Fibroblast of skin of abdomen (primary cell): ENCODE measurements at regions not wholly inside any gene's neighbourhood (a gene's known extent, or its start where the extent isn't known, plus 50 kb on each side); places are given as distances from the start of the nearest gene placed in this dataset.

Experiments
- DNase-seq: peaks from one replicate; pipeline ENCODE4 v3.0.0-alpha.2; 2013

DNA sequence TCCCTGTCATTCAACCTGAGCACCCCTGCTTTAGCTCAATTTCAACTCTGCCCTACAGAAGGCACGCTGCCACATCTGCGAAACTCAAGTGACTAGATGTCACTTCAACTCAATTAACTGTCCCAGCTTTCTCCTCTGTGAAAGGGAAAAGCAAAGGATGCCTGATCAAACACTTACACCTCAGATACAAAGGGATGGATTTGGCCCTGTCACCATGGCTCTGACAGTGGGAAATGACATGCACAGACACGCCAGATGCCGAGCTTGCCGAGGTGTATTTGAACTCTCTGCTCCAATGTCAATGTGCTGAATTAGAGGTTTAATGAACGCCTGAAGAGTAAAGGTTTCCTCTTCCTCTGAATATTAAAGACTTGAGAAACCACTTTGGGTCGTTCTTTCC lies 481.1 kb downstream of the CBLN2 start:
- DNase-seq, result no peak

DNA sequence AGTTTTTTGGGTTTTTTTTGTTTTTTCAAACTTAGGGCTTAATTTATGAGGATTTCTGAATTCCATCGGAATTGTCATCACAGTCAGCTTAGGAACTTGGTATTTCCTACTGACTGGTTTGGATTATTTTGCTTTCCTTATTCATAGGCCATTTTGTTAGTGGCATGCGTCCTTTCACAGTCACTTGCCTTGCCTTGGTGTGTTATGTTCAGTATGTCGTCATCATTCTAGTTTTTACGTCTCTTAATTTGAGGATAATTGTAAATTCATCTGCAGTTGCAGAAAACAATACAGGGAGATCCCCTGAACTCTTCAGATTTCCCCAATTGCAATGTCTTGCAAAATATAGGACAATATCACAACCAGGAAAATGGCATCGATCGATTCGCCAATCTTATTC lies 485.3 kb downstream of the CBLN2 start:
- DNase-seq, result no peak

DNA sequence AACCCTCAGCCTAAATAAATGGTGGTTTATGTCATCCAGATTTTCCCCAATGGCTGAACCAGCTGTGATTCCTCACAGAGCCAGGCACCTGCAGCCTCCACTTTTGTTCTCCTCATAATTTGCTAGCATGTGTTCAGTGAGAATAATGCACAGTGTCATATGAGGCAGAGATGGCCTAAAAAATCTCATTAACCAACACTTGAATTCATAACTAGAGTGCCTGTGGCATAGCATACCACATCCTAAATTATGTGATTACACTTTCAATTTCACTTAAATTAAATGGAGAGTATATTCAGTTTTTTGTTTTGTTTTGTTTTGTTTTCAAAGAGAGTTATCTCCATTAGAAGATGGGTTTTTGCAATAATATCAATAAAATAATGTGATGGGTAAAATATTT lies 488.0 kb downstream of the CBLN2 start:
- no peak for DNase-seq

DNA sequence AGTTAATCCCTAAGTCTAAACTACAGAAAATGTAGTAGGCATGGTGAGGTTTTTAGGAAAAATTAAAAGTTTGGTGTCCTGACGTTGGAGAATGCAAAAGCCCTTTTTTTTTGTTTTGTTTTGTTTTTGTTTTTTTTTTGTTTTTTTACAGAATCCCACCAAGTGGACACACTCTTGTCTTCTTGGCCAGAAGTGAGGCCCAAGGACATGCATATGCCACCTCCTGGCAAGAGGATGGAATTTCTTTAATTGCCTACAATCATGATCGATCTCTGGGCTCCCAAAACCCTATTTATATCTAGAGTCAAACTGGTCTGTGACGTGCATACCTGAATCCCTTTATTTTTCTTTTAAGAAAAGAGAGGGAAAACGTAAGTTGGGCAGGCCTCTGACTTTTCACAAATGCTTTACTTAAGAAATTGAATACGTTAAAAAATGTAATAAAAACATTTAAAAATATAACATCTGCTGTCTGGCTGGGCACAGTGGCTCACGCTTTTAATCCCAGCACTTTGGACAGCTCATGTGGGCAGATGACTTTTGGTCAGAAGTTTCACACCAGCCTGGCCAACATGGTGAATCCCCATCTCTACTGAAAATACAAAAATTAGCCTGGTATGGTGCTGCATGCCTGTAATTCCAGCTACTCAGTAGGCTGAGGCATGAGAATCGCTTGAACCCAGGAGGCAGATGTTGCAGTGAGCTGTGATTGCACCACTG lies 502.7 kb downstream of the CBLN2 start:
- DNase-seq, result no peak

DNA sequence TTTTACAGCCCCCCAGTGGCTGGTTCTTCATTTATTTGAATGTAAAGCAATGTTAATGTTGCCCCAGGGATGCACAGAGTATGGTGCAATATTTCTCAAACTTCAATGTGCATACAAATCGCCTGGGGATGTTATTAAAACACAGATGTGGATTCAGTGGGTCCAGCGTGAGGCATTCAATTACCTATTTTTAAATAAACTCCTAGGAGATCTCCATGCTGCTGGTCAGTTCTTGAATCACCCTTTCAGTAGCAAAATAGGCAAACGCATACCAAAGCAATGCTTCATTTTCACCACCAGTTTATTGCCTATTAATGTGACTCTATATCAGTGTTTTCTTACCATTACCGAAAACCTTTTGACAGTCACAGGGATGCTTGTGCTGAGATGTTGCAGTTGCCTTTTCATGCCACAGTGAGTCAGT lies 530.7 kb downstream of the CBLN2 start:
- DNase-seq, result peak; percentile 33

DNA sequence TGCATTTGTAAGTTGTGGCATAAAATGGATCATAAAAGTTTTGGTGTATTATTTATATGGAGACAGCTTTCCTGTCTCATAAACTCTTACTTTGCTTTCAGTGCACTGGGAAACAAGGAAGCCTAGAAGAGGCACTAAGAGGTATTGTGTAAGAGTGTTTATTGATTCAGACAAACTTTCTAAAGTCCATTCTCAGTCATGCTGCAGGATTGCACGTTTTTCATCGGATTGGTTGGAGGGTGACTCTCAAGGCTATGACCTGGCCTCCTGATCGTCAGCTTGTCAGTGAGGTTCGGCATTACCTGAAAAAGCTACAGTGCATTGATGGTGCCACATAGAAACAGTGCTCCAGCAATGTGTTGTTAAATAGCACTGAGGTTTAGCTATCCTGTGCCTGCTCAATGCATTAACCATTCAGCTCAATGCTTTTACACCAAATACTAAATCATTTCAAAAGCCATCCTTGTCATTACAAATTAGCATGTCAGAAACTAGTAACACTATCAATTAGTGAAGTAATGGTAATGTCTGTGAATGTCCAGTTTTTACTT lies 545.5 kb downstream of the CBLN2 start:
- no peak for DNase-seq

DNA sequence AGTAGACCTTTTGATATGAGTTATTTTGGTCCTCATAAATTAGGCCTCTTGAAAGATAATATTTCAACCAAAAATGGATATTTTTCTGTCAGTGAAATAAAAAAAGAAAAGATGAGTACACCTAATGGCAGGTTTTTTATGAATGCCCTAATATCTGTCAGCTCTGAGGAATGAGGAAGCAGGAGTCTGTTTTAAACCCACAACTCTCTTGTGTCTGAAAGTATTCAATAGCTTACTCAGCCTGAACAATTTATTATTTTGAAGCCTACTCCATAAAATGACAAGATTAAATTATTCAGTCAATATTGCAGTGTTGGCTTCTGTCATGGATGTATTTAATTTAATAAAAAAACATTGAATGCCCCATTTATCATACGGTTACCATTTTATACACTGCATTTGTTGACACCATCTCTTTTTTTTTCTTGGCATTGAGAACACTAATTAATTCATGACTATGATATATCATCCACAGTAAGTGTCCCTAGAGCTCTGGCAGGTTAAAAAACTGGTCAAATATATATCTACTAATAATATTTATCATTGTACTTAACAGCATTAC lies 548.2 kb downstream of the CBLN2 start:
- peak; percentile 1 for DNase-seq

DNA sequence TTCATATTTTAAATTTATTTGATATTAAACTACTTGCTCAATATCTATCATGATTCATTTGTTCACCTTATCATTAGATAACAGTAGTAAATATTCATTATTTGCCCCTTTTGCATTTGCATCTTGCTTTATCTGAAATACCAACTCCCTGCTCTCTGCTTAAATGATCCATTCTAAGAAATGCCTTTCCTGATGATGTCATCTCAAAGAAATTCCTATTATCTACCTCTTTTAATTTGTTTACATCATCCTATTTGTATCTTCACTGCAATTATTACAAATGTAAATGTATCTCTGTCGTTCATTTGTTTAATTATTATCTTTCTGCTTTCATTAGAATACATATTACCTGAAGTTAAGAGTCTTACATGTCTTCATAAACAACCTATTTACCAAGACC lies 549.9 kb downstream of the CBLN2 start:
- DNase-seq, result no peak

DNA sequence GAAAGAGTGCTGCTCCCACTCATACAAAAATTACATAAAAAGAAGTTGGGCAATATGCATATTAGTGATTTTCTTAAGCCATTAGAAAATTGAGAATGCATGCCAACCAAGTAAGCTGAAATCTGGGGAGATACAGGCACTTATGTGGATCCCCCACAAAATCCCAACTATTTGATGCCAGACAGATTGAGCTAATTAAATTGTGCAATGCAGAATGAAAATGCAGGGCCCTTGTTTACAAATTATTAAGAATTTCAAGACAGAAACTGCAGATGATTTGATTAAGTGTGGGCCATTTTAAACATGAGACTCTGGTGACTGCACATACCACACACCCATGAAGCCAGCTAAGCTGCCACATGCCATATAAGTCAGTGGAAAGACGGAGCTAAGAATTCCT lies 554.5 kb downstream of the CBLN2 start:
- DNase-seq, result no peak

DNA sequence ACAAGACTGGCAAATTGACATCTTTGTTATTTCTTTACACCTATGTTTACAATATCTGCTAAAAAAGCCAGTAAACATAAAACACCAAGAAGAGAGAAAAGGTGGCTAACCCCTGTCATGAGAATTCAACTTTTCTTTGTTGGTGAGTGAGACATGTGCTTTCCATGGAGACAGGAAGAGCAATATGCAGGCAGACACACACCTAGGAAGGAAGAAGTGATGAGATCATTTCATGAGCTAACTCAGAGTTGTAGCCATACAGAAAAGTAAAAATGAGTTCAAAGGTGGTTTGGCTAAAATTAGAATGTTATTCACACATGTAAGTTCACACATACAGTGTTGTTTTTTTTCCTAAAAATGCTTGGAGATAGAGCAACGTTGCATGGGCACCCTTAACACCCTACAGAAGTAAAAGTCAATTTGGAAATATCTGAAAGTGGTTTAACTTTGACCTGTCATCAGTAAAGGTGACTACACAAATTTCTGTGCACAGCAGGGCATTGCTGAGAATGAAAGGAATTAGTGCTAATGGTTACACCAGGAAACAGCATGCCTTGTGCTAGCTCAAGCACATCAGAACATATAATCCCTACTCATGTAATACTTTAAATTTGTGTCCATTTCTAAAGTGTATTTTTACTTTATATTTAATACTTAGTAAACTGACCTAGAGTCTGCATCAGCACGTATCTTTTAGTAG lies 557.6 kb downstream of the CBLN2 start:
- DNase-seq, result no peak

DNA sequence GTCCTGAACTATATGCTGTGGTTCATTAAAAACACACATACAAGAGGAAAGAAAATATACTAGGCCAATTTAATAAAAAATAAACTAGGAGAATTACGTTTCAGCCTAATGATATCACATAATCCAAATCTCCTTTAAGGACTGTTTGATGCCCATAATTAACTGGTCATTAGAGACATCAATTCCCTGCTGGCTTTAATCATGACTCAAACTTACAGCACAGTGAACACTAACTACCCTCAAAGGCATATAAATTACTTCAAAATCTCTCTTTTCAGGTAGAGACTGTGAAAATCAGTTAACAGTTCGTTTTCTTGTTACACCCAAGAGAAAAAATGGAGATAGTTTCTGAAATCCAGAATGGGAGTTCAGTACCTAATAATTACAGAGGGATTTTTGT lies 567.4 kb downstream of the CBLN2 start:
- DNase-seq, result no peak

DNA sequence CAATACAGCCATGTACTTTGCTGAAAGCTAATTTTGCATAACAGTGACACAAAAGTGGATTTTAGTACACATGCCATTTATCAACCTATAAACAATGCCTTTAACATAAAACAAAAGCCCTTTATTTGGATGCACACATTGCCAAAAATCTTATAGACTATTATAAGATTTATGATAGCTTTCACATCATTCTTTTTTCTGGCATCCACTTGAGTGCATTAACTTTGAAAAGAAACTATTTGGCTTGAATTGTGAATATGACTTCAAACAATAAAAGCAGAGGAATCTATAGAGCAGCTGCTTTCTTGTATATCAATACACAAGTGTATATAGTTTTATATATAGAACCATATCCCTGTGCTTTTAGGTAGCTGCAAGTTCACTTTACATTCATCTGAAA lies 577.4 kb downstream of the CBLN2 start:
- no peak for DNase-seq

DNA sequence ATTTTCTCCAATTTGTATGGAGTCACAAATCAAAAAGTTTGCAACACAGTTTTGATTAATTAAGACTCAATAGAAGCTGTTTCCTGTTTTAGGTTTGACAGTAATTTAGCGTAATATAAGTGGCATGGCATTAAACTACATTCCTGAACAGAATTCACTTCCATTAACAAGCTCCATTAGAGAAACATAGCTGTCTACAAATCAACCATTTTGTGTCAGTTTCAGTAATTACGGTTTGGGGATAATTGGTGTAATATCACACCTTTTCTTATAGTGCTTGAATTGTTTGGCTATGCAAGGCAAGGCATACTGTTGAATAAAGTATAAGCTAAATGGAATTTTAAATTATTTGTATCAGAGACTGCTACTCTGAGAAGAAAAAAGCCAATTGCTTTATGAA lies 585.5 kb downstream of the CBLN2 start:
- no peak for DNase-seq

DNA sequence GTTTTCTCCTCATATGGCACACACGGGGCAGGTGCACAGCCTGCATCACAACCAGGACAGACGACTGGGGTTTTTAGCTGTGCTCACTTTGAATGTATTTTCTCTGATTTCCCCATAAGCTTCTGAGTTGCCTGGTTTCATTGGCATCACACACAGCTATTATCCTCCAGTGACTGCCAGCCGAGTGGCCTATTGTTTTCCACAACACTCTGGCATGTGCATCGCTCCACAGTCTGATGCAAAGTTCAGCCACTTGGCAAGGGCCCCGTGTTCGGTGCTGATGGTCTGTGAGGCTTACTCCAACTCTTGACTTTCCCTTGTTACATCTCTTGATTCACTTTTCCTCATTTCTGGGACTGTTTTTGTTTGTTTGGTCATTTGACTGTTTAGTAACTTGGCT lies 593.1 kb downstream of the CBLN2 start:
- DNase-seq, result no peak

DNA sequence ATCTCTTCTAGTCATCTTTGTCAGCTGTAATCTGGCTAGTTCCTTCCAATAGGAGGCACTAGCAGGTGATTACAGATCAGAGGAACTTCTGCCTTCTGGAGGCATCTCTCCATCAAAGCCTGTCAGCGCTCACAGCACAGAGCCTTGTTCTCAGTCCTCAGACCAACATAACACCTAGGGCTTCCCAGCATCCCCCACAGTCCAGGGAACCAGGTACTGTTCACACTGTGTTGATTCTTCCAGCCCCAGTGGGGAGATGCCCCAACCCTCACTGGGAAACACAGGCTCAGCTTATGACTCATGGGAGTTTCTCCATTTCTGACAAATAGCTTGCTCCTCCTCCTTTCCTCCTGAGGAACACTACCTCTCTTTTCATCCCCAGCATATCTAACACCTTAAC lies 601.7 kb downstream of the CBLN2 start:
- peak; percentile 0 for DNase-seq

DNA sequence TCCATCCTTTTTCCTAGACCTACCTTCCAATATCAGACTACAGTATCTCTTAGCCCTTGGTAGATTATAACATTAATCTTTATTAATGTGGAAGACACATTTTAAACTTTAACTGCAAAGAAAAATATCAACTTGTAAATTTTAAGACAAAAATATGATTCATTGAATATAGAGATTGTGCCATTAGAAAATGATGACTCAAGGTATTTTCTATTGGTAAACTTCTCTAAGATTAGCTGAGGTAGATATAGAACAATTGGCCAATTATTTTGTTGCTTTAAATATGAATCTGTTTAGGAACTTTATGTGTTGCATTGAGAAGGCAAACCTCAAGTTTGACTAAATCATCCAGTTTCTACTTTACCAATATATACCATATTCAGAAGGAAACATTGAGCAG lies 604.7 kb downstream of the CBLN2 start:
- no peak for DNase-seq

DNA sequence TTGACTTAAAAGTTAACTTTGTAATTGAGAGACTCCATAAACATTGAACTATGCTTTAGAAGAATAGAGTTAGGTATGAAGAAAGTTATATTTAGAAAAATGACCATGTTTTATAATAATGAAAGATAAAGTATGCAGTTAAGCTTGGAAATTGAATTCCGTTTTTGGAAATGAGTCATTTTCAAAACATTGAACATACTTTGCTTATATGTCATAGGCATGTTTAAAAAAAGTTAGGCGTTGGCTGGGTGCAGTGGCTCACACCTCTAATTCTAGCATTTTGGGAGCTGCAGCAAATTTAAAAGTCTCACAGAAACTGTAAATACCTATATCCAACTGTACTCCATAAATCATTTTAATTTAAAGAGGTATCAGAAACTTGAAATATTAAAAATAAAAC lies 607.4 kb downstream of the CBLN2 start:
- DNase-seq, result peak; percentile 0

DNA sequence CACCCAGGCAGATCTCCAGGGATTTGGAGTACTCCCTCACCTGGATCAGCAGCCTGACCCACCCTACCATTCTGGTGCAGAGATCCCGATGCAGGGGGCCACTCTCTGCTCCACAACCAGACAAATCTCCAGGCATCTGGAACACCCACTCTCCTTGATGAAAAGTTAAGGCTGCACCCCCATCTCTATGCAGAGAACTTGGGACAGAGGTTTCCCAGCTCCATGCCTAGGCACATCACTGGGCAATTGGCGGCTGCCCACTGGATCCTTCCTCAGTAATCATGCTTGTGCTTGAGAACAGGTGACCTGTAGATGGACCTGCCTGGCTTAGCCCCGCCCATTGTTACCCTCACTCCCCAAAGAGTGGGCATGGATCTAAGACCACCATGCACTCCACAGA lies 624.9 kb downstream of the CBLN2 start:
- no peak for DNase-seq

DNA sequence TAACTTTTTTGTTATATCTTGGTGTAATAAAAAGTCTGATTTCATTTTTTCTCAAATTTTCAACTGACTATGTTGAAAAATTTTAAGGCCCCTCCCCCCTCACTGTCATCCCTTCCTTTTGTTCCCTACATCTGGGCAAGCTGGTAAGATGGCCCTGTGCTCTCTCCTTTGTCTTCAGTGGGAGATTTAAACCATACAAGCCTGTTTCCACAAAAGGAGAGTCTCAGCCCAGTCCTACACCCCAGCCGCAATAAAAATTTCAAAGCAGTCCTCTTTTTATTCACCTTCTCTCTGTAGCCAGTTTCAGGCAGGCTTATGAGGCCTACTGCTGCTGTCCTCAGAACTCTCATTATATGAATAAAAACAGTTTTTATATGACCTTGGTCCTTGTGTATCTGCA lies 630.5 kb downstream of the CBLN2 start:
- DNase-seq, result no peak

DNA sequence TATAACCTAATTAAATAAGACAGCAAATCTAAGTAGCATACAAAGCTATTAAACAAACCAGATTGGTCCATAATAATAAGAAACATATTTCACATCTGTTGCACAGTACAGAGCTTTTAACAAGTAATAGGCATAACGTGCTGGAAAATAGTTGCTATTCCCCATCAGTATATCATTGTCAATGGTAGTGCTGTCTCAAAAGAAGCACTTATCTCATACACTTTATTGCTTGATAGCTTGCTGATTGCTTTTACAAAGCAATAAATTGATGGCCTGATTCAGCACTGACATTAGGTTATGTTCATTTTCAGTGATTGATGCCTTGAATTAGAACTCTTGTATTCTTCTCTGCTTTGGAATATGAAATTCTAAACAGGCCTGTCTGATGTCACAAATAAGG lies 641.7 kb downstream of the CBLN2 start:
- no peak for DNase-seq

DNA sequence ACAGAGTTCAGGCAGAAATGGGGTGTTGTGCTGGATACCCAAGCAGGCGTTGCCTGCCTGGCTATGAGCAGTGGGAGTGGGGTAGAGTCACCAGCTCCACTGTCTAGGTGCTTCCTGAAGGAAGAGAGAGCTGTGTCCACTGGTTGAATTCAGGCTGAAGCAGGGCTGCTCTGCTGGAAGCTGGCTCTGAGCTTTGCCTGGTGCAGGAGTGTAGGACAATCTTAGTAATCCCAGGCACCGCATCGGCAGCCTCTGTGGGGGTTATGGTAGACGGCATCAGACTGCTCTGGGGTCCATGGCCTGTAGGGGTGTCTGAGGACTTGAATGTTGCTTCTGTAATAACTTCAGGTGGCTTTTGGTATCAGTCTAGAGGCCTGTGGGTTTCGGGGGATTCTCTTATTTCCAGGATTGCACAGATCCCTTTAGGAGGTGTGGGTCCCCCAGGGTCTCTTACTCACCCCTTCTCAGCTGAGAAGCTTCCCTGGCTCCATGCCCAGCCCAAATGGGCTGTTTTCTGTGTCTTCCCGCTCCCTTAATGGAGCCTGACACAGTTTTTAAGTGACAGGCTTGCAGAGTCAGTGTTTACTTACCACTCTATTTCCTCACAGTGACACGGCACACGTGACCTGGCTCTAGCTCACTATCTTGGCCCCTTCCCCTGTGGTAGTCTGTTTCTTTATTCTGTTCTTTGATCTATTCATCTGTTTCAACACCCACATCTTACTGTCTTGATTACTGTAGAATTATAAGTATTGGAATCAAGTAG lies 644.3 kb downstream of the CBLN2 start:
- DNase-seq, result no peak

DNA sequence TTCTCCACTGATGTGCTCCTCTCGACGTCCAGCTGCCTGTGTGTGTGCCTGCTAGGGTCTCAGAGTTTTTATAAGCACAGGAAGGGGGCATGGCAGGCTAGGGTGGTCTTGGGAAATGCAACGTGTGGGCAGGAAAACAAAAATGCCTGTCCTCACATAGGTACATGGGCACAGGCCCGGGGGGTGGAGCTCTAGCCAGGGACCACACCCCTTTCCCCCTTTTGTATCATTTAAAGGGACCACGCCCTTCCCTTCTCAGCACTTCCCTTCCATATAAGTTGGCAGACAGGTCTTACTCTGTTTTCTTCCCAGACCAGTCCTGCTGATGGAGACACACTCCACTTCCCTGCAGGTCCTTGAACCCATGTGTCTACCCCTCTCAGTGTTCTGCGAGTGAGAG lies 645.0 kb downstream of the CBLN2 start:
- no peak for DNase-seq

DNA sequence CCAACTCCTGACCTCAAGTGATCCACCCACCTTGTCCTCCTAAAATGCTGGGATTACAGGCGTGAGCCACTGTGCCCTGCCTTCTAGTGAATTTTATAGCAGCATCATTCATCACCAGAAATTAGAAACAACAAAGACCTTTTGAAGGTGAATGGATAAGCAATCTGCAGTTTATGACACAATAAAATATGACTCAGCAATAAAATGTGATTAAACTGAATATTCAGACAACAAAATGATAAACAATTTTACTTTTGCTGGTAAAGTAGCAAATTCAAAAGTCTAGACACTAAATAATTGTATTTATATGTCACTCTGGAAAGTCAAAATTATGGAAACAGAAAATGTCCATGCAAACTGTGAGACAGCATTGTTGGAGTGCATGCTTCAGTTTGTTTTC lies 656.6 kb downstream of the CBLN2 start:
- no peak for DNase-seq
